ENCODE measurements at regions not wholly inside any gene's neighbourhood (a gene's known extent, or its start where the extent isn't known, plus 50 kb on each side); places are given as distances from the start of the nearest gene placed in this dataset.

GRCh38 chr2:40034198-40034597, 255.1 kb upstream of the THUMPD2 start:
- no peak for TF ChIP-seq CTCF (conservative IDR thresholded peaks at IDR 0.05 in 1 of 2, IDR thresholded peaks at IDR 0.05 in 1 of 2; ENCODE audit: extremely low read depth in 1 of 2, insufficient read depth in 1 of 2, low read depth in 1 of 2, low read length in 2 of 2)
- no peak for TF ChIP-seq EZH2 (IDR thresholded peaks at IDR 0.05; ENCODE audit: borderline replicate concordance, low read length)

All from mammary epithelial cell (primary cell).